ENCODE measurements at regions not wholly inside any gene's neighbourhood (a gene's known extent, or its start where the extent isn't known, plus 50 kb on each side); places are given as distances from the start of the nearest gene placed in this dataset.

DNA sequence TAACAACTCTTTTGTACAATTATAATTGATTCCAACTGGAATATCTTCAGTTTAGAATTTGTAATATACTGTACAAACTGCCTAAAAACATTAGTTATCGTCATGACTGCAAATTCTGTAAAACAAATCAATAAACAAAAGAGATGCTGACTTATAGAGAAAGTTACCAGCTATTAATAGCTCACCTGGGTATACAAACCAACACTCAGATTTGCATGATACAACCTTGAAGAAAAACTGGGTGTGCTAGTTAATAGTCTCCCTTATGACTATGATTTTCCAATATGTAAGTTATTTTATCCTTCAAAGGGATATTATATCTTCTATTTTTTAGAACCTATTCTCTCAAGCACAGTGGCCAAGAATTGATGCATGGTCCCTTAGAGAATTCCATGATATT lies 698.5 kb downstream of the FRK start:
- TF ChIP-seq, protein P1, sequence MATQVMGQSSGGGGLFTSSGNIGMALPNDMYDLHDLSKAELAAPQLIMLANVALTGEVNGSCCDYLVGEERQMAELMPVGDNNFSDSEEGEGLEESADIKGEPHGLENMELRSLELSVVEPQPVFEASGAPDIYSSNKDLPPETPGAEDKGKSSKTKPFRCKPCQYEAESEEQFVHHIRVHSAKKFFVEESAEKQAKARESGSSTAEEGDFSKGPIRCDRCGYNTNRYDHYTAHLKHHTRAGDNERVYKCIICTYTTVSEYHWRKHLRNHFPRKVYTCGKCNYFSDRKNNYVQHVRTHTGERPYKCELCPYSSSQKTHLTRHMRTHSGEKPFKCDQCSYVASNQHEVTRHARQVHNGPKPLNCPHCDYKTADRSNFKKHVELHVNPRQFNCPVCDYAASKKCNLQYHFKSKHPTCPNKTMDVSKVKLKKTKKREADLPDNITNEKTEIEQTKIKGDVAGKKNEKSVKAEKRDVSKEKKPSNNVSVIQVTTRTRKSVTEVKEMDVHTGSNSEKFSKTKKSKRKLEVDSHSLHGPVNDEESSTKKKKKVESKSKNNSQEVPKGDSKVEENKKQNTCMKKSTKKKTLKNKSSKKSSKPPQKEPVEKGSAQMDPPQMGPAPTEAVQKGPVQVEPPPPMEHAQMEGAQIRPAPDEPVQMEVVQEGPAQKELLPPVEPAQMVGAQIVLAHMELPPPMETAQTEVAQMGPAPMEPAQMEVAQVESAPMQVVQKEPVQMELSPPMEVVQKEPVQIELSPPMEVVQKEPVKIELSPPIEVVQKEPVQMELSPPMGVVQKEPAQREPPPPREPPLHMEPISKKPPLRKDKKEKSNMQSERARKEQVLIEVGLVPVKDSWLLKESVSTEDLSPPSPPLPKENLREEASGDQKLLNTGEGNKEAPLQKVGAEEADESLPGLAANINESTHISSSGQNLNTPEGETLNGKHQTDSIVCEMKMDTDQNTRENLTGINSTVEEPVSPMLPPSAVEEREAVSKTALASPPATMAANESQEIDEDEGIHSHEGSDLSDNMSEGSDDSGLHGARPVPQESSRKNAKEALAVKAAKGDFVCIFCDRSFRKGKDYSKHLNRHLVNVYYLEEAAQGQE (IDR thresholded peaks at IDR 0.05) = no peak
- TF ChIP-seq JUN (IDR thresholded peaks at IDR 0.05) (no peak), CHD2 (IDR thresholded peaks at IDR 0.05; ENCODE audit: low read length, partially characterized antibody) (no peak), HDAC2 (IDR thresholded peaks at IDR 0.05) (no peak), RFX5 (IDR thresholded peaks at IDR 0.05) (no peak), KDM5A (IDR thresholded peaks at IDR 0.05) (no peak)
- TF ChIP-seq, protein P2, sequence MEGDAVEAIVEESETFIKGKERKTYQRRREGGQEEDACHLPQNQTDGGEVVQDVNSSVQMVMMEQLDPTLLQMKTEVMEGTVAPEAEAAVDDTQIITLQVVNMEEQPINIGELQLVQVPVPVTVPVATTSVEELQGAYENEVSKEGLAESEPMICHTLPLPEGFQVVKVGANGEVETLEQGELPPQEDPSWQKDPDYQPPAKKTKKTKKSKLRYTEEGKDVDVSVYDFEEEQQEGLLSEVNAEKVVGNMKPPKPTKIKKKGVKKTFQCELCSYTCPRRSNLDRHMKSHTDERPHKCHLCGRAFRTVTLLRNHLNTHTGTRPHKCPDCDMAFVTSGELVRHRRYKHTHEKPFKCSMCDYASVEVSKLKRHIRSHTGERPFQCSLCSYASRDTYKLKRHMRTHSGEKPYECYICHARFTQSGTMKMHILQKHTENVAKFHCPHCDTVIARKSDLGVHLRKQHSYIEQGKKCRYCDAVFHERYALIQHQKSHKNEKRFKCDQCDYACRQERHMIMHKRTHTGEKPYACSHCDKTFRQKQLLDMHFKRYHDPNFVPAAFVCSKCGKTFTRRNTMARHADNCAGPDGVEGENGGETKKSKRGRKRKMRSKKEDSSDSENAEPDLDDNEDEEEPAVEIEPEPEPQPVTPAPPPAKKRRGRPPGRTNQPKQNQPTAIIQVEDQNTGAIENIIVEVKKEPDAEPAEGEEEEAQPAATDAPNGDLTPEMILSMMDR (IDR thresholded peaks at IDR 0.05) = no peak
